Vagina (tissue), 2 donors: ENCODE measurements at regions not wholly inside any gene's neighbourhood (a gene's known extent, or its start where the extent isn't known, plus 50 kb on each side); places are given as distances from the start of the nearest gene placed in this dataset.

ENCODE experiments used
- CTCF ChIP-seq, 3 experiments: fragments of 450-650 bp in 2 of 3; fragments of 200-600 bp in 1 of 3; sonication (generic) in 1 of 3; IDR thresholded peaks; one replicate each; pipeline ENCODE4 v1.5.1; 2017 to 2019; ENCODE audit warnings: antibody characterized with exemption in 3 of 3, mild to moderate bottlenecking in 2 of 3, moderate library complexity in 2 of 3
- POLR2A ChIP-seq, 2 donors: fragments of 450-650 bp; IDR thresholded peaks; one replicate each; pipeline ENCODE4 v1.6.1; 2017; ENCODE audit warnings: antibody characterized with exemption in 2 of 2, mild to moderate bottlenecking in 2 of 2, moderate library complexity in 2 of 2
- POLR2AphosphoS5 ChIP-seq, 2 donors: sonication (generic); formaldehyde crosslinking; IDR thresholded peaks; one replicate each; pipeline ENCODE4 v1.9.0; 2017; ENCODE audit warnings: antibody characterized with exemption in 2 of 2, mild to moderate bottlenecking in 2 of 2, low read depth in 1 of 2; ENCODE audit not compliant: insufficient read depth in 1 of 2

DNA sequence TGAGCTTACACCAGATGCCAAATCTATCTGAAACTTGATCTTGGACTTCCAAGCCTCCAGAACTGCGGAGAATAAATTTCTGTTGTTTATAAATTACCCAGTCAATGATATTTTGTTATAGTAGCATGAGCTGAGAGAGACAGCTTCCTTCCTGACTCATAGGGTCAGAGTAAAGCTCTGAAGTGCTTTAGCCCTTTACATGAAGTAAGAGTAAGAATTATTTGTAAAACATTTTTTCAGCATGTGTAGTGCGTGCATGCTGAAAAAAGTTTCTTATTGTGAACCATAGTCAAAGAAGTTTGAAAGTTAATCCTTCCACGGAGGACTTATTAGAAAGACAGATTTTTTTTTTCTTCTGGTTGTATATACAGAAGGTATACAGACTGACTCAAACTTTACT is 172.4 kb downstream of the DMRT2 start:
- TF ChIP-seq CTCF (IDR thresholded peaks at IDR 0.05), result no peak
- TF ChIP-seq POLR2AphosphoS5 (IDR thresholded peaks at IDR 0.05; ENCODE audit: insufficient read depth in 1 of 2, low read depth in 1 of 2), result no peak
- TF ChIP-seq POLR2A (IDR thresholded peaks at IDR 0.05), result no peak
